Activated naive CD4-positive, alpha-beta T cell treated with anti-CD3 and anti-CD28 coated beads for 36 hours (primary cell): ENCODE measurements at regions not wholly inside any gene's neighbourhood (a gene's known extent, or its start where the extent isn't known, plus 50 kb on each side); places are given as distances from the start of the nearest gene placed in this dataset.

Experiments
- CTCF ChIA-PET: fragments of 350-600 bp; sonication (Branson Sonifier 250); formaldehyde crosslinking; loops from one replicate; lab custom pipeline; 2021; ENCODE audit warnings: antibody characterized with exemption; lab: Charles Lee
- DNase-seq: peaks from one replicate; pipeline ENCODE4 v3.0.0-alpha.2; 2020
- H3K27ac Mint-ChIP-seq: one replicate; pipeline ENCODE4 v1.8.0; 2021; ENCODE audit warnings: mild to moderate bottlenecking, mixed read lengths
- H3K27me3 Mint-ChIP-seq: one replicate; pipeline ENCODE4 v1.8.0; 2021; ENCODE audit warnings: low read depth, mixed read lengths
- H3K36me3 Mint-ChIP-seq: one replicate; pipeline ENCODE4 v1.8.0; 2021; ENCODE audit warnings: low read depth, mixed read lengths
- H3K4me1 Mint-ChIP-seq: one replicate; pipeline ENCODE4 v1.8.0; 2021; ENCODE audit warnings: low read depth, mixed read lengths
- H3K4me3 Mint-ChIP-seq: one replicate; pipeline ENCODE4 v1.8.0; 2021; ENCODE audit warnings: mild to moderate bottlenecking, moderate library complexity, mixed read lengths
- H3K9me3 Mint-ChIP-seq: one replicate; pipeline ENCODE4 v1.8.0; 2021; ENCODE audit warnings: mixed read lengths
- intact Hi-C: fragments of 100-400 bp; cut with micrococcal nuclease; formaldehyde crosslinking; loops from one replicate; pipeline ENCODE4 v1.15.1; 2023

- H3K36me3 Mint-ChIP-seq, result no peaks in the 10 kb centered on the region
- no peak overlapping the region for H3K27ac Mint-ChIP-seq
- DNase-seq, result no peak
- peaks cover 3% of the 10 kb centered on the region for H3K27me3 Mint-ChIP-seq
- H3K4me1 Mint-ChIP-seq, result no peaks in the 10 kb centered on the region
- CTCF ChIA-PET, result no interaction called here
- no peaks in the 10 kb centered on the region for H3K9me3 Mint-ChIP-seq
- intact Hi-C loops, result no loop called here
- H3K4me3 Mint-ChIP-seq, result no peak overlapping the region
Measured at GRCh38 chr9:31067418-31067817, 1317.0 kb upstream of the ACO1 start.

GRCh38 chr9:31071606-31072286, 1312.7 kb upstream of the ACO1 start:
- Mint-ChIP-seq H3K4me3 (no peak overlapping the region), H3K9me3 (no peaks in the 10 kb centered on the region), H3K4me1 (no peaks in the 10 kb centered on the region), H3K36me3 (no peaks in the 10 kb centered on the region), H3K27ac (no peak overlapping the region), H3K27me3 (peaks cover 3% of the 10 kb centered on the region)
- CTCF ChIA-PET, result no interaction called here
- no peak for DNase-seq
- intact Hi-C loops, result no loop called here

- CTCF ChIA-PET, result no interaction called here
- Mint-ChIP-seq H3K27me3 (no peaks in the 10 kb centered on the region), H3K4me1 (no peaks in the 10 kb centered on the region), H3K36me3 (no peaks in the 10 kb centered on the region), H3K9me3 (no peaks in the 10 kb centered on the region), H3K4me3 (no peak overlapping the region), H3K27ac (no peak overlapping the region)
- intact Hi-C loops, result no loop called here
- no peak for DNase-seq
Measured at GRCh38 chr9:31078175-31078574, 1306.3 kb upstream of the ACO1 start.

GRCh38 chr9:31084350-31084749, 1300.1 kb upstream of the ACO1 start:
- Mint-ChIP-seq H3K4me1 (no peaks in the 10 kb centered on the region), H3K9me3 (no peaks in the 10 kb centered on the region), H3K4me3 (no peak overlapping the region), H3K27me3 (no peaks in the 10 kb centered on the region), H3K27ac (no peak overlapping the region), H3K36me3 (no peaks in the 10 kb centered on the region)
- DNase-seq, result no peak
- CTCF ChIA-PET, result no interaction called here
- intact Hi-C loops, result loop anchor here (10.0 kb wide), 1 partner anchor 1720 kb away; no protein-coding TSS in a partner anchor

GRCh38 chr9:31089549-31090221, 1294.8 kb upstream of the ACO1 start:
- no peaks in the 10 kb centered on the region for H3K9me3 Mint-ChIP-seq
- H3K4me3 Mint-ChIP-seq, result no peak overlapping the region
- H3K27me3 Mint-ChIP-seq, result no peaks in the 10 kb centered on the region
- CTCF ChIA-PET, result no interaction called here
- no peak overlapping the region for H3K27ac Mint-ChIP-seq
- intact Hi-C loops, result loop anchor here (10.0 kb wide), 1 partner anchor 1715 kb away; no protein-coding TSS in a partner anchor
- H3K4me1 Mint-ChIP-seq, result no peaks in the 10 kb centered on the region
- no peak for DNase-seq
- H3K36me3 Mint-ChIP-seq, result no peaks in the 10 kb centered on the region

- intact Hi-C loops, result no loop called here
- DNase-seq, result no peak
- no peaks in the 10 kb centered on the region for H3K27me3 Mint-ChIP-seq
- no peaks in the 10 kb centered on the region for H3K36me3 Mint-ChIP-seq
- CTCF ChIA-PET, result no interaction called here
- H3K27ac Mint-ChIP-seq, result no peak overlapping the region
- no peaks in the 10 kb centered on the region for H3K9me3 Mint-ChIP-seq
- no peak overlapping the region for H3K4me3 Mint-ChIP-seq
- H3K4me1 Mint-ChIP-seq, result no peaks in the 10 kb centered on the region
Measured at GRCh38 chr9:31100311-31100710, 1284.1 kb upstream of the ACO1 start.

GRCh38 chr9:31103836-31104235, 1280.6 kb upstream of the ACO1 start:
- no peaks in the 10 kb centered on the region for H3K36me3 Mint-ChIP-seq
- no peaks in the 10 kb centered on the region for H3K27me3 Mint-ChIP-seq
- intact Hi-C loops, result no loop called here
- no peaks in the 10 kb centered on the region for H3K9me3 Mint-ChIP-seq
- no peaks in the 10 kb centered on the region for H3K4me1 Mint-ChIP-seq
- H3K4me3 Mint-ChIP-seq, result no peak overlapping the region
- no peak for DNase-seq
- CTCF ChIA-PET, result no interaction called here
- H3K27ac Mint-ChIP-seq, result no peak overlapping the region

GRCh38 chr9:31104249-31104648, 1280.2 kb upstream of the ACO1 start:
- Mint-ChIP-seq H3K4me1 (no peaks in the 10 kb centered on the region), H3K27me3 (no peaks in the 10 kb centered on the region), H3K36me3 (no peaks in the 10 kb centered on the region), H3K27ac (no peak overlapping the region), H3K9me3 (no peaks in the 10 kb centered on the region), H3K4me3 (no peak overlapping the region)
- intact Hi-C loops, result no loop called here
- CTCF ChIA-PET, result no interaction called here
- no peak for DNase-seq

- no peak overlapping the region for H3K4me3 Mint-ChIP-seq
- H3K27ac Mint-ChIP-seq, result no peak overlapping the region
- DNase-seq, result no peak
- H3K36me3 Mint-ChIP-seq, result no peaks in the 10 kb centered on the region
- CTCF ChIA-PET, result no interaction called here
- no peaks in the 10 kb centered on the region for H3K27me3 Mint-ChIP-seq
- H3K4me1 Mint-ChIP-seq, result no peaks in the 10 kb centered on the region
- no peaks in the 10 kb centered on the region for H3K9me3 Mint-ChIP-seq
- intact Hi-C loops, result no loop called here
Measured at GRCh38 chr9:31112491-31112890, 1272.0 kb upstream of the ACO1 start.

- Mint-ChIP-seq H3K9me3 (no peaks in the 10 kb centered on the region), H3K27ac (no peak overlapping the region), H3K27me3 (no peaks in the 10 kb centered on the region), H3K4me3 (no peak overlapping the region), H3K36me3 (no peaks in the 10 kb centered on the region), H3K4me1 (no peaks in the 10 kb centered on the region)
- DNase-seq, result no peak
- intact Hi-C loops, result no loop called here
- CTCF ChIA-PET, result no interaction called here
Measured at GRCh38 chr9:31114346-31114745, 1270.1 kb upstream of the ACO1 start.

GRCh38 chr9:31119890-31120454, 1264.5 kb upstream of the ACO1 start:
- Mint-ChIP-seq H3K27me3 (no peaks in the 10 kb centered on the region), H3K9me3 (peaks cover 8% of the 10 kb centered on the region), H3K4me1 (peaks cover 5% of the 10 kb centered on the region), H3K27ac (no peak overlapping the region), H3K4me3 (no peak overlapping the region), H3K36me3 (peaks cover 5% of the 10 kb centered on the region)
- CTCF ChIA-PET, result interaction anchor here (1.1 to 2.0 kb wide), 2 partner anchors 91 to 680 kb away, joined by 6 to 7 read pairs; no protein-coding TSS in a partner anchor
- peak; percentile 52 for DNase-seq
- intact Hi-C loops, result loop anchor here (1.0 kb wide), 3 partner anchors 183 to 1131 kb away; no protein-coding TSS in a partner anchor

GRCh38 chr9:31124389-31124788, 1260.1 kb upstream of the ACO1 start:
- CTCF ChIA-PET, result no interaction called here
- Mint-ChIP-seq H3K9me3 (peaks cover 8% of the 10 kb centered on the region), H3K27me3 (no peaks in the 10 kb centered on the region), H3K27ac (no peak overlapping the region), H3K4me3 (no peak overlapping the region), H3K36me3 (peaks cover 5% of the 10 kb centered on the region), H3K4me1 (peaks cover 9% of the 10 kb centered on the region)
- intact Hi-C loops, result no loop called here
- no peak for DNase-seq

GRCh38 chr9:31135567-31135966, 1248.9 kb upstream of the ACO1 start:
- intact Hi-C loops, result no loop called here
- CTCF ChIA-PET, result no interaction called here
- Mint-ChIP-seq H3K4me1 (peaks cover 10% of the 10 kb centered on the region), H3K9me3 (no peaks in the 10 kb centered on the region), H3K27me3 (no peaks in the 10 kb centered on the region), H3K27ac (no peak overlapping the region), H3K36me3 (no peaks in the 10 kb centered on the region), H3K4me3 (no peak overlapping the region)
- no peak for DNase-seq
